ENCODE measurements at regions not wholly inside any gene's neighbourhood (a gene's known extent, or its start where the extent isn't known, plus 50 kb on each side); places are given as distances from the start of the nearest gene placed in this dataset.

DNA sequence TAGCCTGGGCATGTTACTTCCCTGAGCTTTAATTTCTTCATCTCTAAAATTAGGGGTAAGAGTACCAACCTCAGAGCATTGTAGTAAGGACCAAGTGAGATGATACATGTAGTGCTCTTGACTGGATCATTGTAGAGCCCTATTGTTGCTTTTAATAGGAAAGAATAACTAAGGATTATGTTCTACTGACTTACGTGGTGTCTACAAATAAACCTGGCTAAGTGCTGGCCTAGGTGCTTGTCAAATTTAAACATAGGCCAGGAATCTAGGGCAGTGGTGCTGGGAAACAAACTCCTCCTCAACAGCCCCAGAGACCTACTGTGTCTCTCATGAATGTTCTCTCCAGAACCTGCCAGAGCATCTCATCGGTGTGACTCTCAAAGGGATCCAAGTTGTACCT is 69.4 kb downstream of the ABCC12 start:
- H3K27ac ChIP-seq, result no peak overlapping the region
- Mint-ChIP-seq H3K4me3 (no peak overlapping the region), H3K27ac (no peak overlapping the region), H3K36me3 (no peaks in the 10 kb centered on the region), H3K27me3 (ENCODE audit: insufficient read depth, low read depth) (peaks cover 6% of the 10 kb centered on the region), H3K9me3 (peaks cover 4% of the 10 kb centered on the region), H3K4me1 (no peaks in the 10 kb centered on the region)
- TF ChIP-seq, protein P1, sequence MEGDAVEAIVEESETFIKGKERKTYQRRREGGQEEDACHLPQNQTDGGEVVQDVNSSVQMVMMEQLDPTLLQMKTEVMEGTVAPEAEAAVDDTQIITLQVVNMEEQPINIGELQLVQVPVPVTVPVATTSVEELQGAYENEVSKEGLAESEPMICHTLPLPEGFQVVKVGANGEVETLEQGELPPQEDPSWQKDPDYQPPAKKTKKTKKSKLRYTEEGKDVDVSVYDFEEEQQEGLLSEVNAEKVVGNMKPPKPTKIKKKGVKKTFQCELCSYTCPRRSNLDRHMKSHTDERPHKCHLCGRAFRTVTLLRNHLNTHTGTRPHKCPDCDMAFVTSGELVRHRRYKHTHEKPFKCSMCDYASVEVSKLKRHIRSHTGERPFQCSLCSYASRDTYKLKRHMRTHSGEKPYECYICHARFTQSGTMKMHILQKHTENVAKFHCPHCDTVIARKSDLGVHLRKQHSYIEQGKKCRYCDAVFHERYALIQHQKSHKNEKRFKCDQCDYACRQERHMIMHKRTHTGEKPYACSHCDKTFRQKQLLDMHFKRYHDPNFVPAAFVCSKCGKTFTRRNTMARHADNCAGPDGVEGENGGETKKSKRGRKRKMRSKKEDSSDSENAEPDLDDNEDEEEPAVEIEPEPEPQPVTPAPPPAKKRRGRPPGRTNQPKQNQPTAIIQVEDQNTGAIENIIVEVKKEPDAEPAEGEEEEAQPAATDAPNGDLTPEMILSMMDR (IDR thresholded peaks at IDR 0.05), result no peak
- TF ChIP-seq EZH2 (IDR thresholded peaks at IDR 0.05) (no peak), EZH2phosphoT487 (IDR thresholded peaks at IDR 0.05) (no peak)
- no peaks in the 10 kb centered on the region for H3K9me3 ChIP-seq (ENCODE audit: low read depth)
- DNase-seq (ENCODE audit: low spot score), result no peak
- no peaks in the 10 kb centered on the region for H3K4me1 ChIP-seq
- H3F3A ChIP-seq (ENCODE audit: low read depth), result no peaks in the 10 kb centered on the region
- H3K4me2 ChIP-seq, result no peak overlapping the region
- H3K4me3 ChIP-seq, result no peak overlapping the region
- no peaks in the 10 kb centered on the region for H4K20me1 ChIP-seq (ENCODE audit: low read depth)
- no peaks in the 10 kb centered on the region for H3K36me3 ChIP-seq
- H3K9ac ChIP-seq, result no peak overlapping the region
- H3K79me2 ChIP-seq (ENCODE audit: low read depth), result no peaks in the 10 kb centered on the region
- H3K27me3 ChIP-seq, result no peaks in the 10 kb centered on the region
- no peak overlapping the region for H2AFZ ChIP-seq (replicated peaks)

DNA sequence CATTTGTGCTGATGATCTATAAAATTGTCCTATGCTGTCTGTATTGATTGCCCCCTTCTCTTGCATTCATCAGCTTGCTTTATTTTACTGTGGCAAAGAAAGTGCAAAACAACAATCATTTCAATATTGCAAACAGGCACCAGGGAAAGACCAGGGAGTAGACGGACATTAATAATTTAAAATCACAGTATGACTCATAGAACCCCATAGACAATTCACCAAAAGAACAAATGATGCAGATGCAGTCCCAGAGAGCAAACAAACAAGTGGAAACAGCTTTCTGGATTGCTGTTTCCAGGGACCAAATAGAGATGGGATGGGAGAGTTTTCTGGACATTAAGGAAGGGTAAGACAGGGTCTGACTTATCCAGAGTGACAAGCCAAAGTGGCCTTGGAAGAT is 70.1 kb downstream of the ABCC12 start:
- Mint-ChIP-seq H3K9me3 (no peaks in the 10 kb centered on the region), H3K27ac (no peak overlapping the region), H3K27me3 (ENCODE audit: insufficient read depth, low read depth) (peaks cover 6% of the 10 kb centered on the region), H3K4me3 (no peak overlapping the region), H3K36me3 (no peaks in the 10 kb centered on the region), H3K4me1 (no peaks in the 10 kb centered on the region)
- H3K27me3 ChIP-seq, result no peaks in the 10 kb centered on the region
- H3K79me2 ChIP-seq (ENCODE audit: low read depth), result no peaks in the 10 kb centered on the region
- H4K20me1 ChIP-seq (ENCODE audit: low read depth), result no peaks in the 10 kb centered on the region
- no peaks in the 10 kb centered on the region for H3K4me1 ChIP-seq
- H3K4me2 ChIP-seq, result no peak overlapping the region
- H3K9me3 ChIP-seq (ENCODE audit: low read depth), result no peaks in the 10 kb centered on the region
- no peak for DNase-seq (ENCODE audit: low spot score)
- H3K36me3 ChIP-seq, result no peaks in the 10 kb centered on the region
- no peak overlapping the region for H3K4me3 ChIP-seq
- no peak for TF ChIP-seq EZH2 (IDR thresholded peaks at IDR 0.05)
- TF ChIP-seq EZH2phosphoT487 (IDR thresholded peaks at IDR 0.05), result no peak
- TF ChIP-seq, protein P1 (IDR thresholded peaks at IDR 0.05), result no peak
- no peaks in the 10 kb centered on the region for H3F3A ChIP-seq (ENCODE audit: low read depth)
- H3K9ac ChIP-seq, result no peak overlapping the region
- H2AFZ ChIP-seq (replicated peaks), result no peak overlapping the region
- H3K27ac ChIP-seq, result no peak overlapping the region

DNA sequence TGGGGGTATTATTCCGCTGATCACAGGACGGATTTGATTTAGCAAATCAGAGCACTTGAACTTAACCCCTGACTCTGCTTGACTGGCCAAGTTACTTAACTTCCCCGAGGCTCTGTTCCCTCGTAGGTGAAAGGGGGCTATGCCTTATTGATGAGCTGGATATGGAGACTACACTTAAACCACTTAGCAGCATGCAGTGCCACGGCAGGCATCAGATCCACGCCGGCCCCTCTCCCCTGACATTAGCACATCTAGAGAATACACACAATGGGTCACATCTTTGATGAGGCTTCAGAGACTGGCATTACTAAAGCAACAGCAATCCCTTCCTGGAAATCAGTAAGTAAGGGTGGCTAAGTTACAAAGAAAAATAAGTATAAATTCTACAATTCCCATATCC is 71.0 kb downstream of the ABCC12 start:
- Mint-ChIP-seq H3K9me3 (no peaks in the 10 kb centered on the region), H3K4me1 (no peaks in the 10 kb centered on the region), H3K4me3 (no peak overlapping the region), H3K27ac (no peak overlapping the region), H3K27me3 (ENCODE audit: insufficient read depth, low read depth) (peaks cover 6% of the 10 kb centered on the region), H3K36me3 (no peaks in the 10 kb centered on the region)
- no peak for TF ChIP-seq EZH2phosphoT487 (IDR thresholded peaks at IDR 0.05)
- TF ChIP-seq, protein P1 (IDR thresholded peaks at IDR 0.05), result no peak
- no peak for TF ChIP-seq EZH2 (IDR thresholded peaks at IDR 0.05)
- Histone ChIP-seq H3K4me2 (no peak overlapping the region), H3K36me3 (no peaks in the 10 kb centered on the region), H3K4me1 (no peaks in the 10 kb centered on the region), H4K20me1 (ENCODE audit: low read depth) (no peaks in the 10 kb centered on the region), H2AFZ (replicated peaks) (no peak overlapping the region), H3K9ac (no peak overlapping the region), H3K27me3 (no peaks in the 10 kb centered on the region), H3K9me3 (ENCODE audit: low read depth) (no peaks in the 10 kb centered on the region), H3K4me3 (no peak overlapping the region), H3K27ac (no peak overlapping the region), H3K79me2 (ENCODE audit: low read depth) (no peaks in the 10 kb centered on the region), H3F3A (ENCODE audit: low read depth) (no peaks in the 10 kb centered on the region)
- DNase-seq (ENCODE audit: low spot score), result no peak

DNA sequence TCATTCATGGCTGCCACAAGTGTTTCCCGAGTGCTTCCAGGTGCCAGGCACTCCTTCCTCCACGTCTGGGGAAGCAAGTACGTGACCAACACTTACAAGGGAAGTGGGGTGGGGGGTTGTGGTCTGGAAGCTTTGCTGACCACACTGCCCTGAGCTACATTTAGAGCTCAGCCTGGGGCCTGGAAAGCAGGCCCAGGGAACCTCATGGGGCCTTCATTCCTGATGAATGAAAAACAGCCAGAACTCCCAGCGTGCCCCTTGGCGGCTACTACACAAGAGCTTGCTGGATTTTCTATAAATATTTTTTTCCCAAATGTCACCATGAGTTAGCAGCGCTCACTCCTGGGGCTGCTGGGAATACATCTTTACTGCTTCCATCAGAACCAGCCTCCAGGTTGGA is 73.3 kb downstream of the ABCC12 start:
- Histone ChIP-seq H3K79me2 (ENCODE audit: low read depth) (no peaks in the 10 kb centered on the region), H3K9me3 (ENCODE audit: low read depth) (no peaks in the 10 kb centered on the region), H3K9ac (no peak overlapping the region), H4K20me1 (ENCODE audit: low read depth) (no peaks in the 10 kb centered on the region), H3F3A (ENCODE audit: low read depth) (no peaks in the 10 kb centered on the region), H3K27me3 (no peaks in the 10 kb centered on the region), H3K36me3 (no peaks in the 10 kb centered on the region), H3K4me3 (no peak overlapping the region), H3K27ac (no peak overlapping the region), H2AFZ (replicated peaks) (no peak overlapping the region), H3K4me2 (no peak overlapping the region), H3K4me1 (no peaks in the 10 kb centered on the region)
- Mint-ChIP-seq H3K27ac (no peak overlapping the region), H3K9me3 (no peaks in the 10 kb centered on the region), H3K36me3 (no peaks in the 10 kb centered on the region), H3K4me1 (no peaks in the 10 kb centered on the region), H3K27me3 (ENCODE audit: insufficient read depth, low read depth) (peaks cover 6% of the 10 kb centered on the region), H3K4me3 (no peak overlapping the region)
- TF ChIP-seq EZH2phosphoT487 (IDR thresholded peaks at IDR 0.05), result no peak
- DNase-seq (ENCODE audit: low spot score), result no peak
